Keratinocyte (primary cell): ENCODE measurements at regions not wholly inside any gene's neighbourhood (a gene's known extent, or its start where the extent isn't known, plus 50 kb on each side); places are given as distances from the start of the nearest gene placed in this dataset.
"Not testable (repeated sequence)": the region's sequence is repeated elsewhere in the genome, so short reads cannot be mapped to it uniquely, and the experiment has no call there.

Experiments
- DNase-seq: peaks from one replicate; pipeline ENCODE4 v3.0.0-alpha.2; 2011; ENCODE audit warnings: low read depth, missing footprints, low spot score
- FAIRE-seq: peaks from 2 replicates; lab custom pipeline; 2011; peaks lifted over from hg19 to GRCh38; lab: Jason Lieb, UNC
- H2AFZ ChIP-seq: 2 replicates; pipeline ENCODE4 v1.6.0; 2012; ENCODE audit warnings: low read length, control low read depth, inconsistent platforms; ENCODE audit not compliant: control insufficient read depth
- H3K27ac ChIP-seq: 2 replicates; pipeline ENCODE4 v1.5.1; 2011; ENCODE audit warnings: low read length; ENCODE audit not compliant: control insufficient read depth, insufficient read depth
- H3K27me3 ChIP-seq: 3 replicates; pipeline ENCODE4 v1.6.0; 2011; ENCODE audit warnings: low read length; ENCODE audit not compliant: control insufficient read depth, insufficient read depth; ENCODE audit errors: extremely low read depth
- H3K36me3 ChIP-seq, 2 experiments: 2 replicates in 1 of 2; 3 replicates in 1 of 2; pipeline ENCODE4 v1.5.1; 2011; ENCODE audit warnings: low read length in 2 of 2, mild to moderate bottlenecking in 1 of 2; ENCODE audit not compliant: control insufficient read depth in 2 of 2, insufficient read depth in 2 of 2; ENCODE audit errors: extremely low read depth in 1 of 2
- H3K4me1 ChIP-seq: 3 replicates; pipeline ENCODE4 v1.5.1; 2011; ENCODE audit warnings: low read length; ENCODE audit not compliant: control insufficient read depth, insufficient read depth; ENCODE audit errors: extremely low read depth
- H3K4me2 ChIP-seq: 3 replicates; pipeline ENCODE4 v1.6.0; 2011; ENCODE audit warnings: low read depth, low read length; ENCODE audit not compliant: control insufficient read depth, insufficient read depth; ENCODE audit errors: extremely low read depth
- H3K4me3 ChIP-seq, 3 experiments: fragments of 200-600 bp in 1 of 3; sonication (generic) in 1 of 3; 2 replicates in 2 of 3; 3 replicates in 1 of 3; pipeline ENCODE4 v1.5.1; 2011 to 2016; ENCODE audit warnings: low read length in 3 of 3, mild to moderate bottlenecking in 3 of 3, control low read depth in 2 of 3, inconsistent platforms in 1 of 3, low read depth in 1 of 3, mixed read lengths in 1 of 3, mixed run types in 1 of 3, moderate library complexity in 1 of 3; ENCODE audit not compliant: control insufficient read depth in 2 of 3, insufficient read depth in 2 of 3; ENCODE audit errors: extremely low read depth in 1 of 3
- H3K79me2 ChIP-seq: 2 replicates; pipeline ENCODE4 v1.6.0; 2012; ENCODE audit warnings: low read length; ENCODE audit not compliant: control insufficient read depth, insufficient read depth
- H3K9ac ChIP-seq: 3 replicates; pipeline ENCODE4 v1.6.0; 2011; ENCODE audit warnings: low read length; ENCODE audit not compliant: control insufficient read depth, insufficient read depth; ENCODE audit errors: extremely low read depth
- H3K9me1 ChIP-seq: 3 replicates; pipeline ENCODE4 v1.6.0; 2011; ENCODE audit warnings: low read length; ENCODE audit not compliant: control insufficient read depth, insufficient read depth; ENCODE audit errors: extremely low read depth
- H3K9me3 ChIP-seq: 2 replicates; pipeline ENCODE4 v1.5.1; 2012; ENCODE audit warnings: low read depth, low read length; ENCODE audit not compliant: control insufficient read depth
- H4K20me1 ChIP-seq: 3 replicates; pipeline ENCODE4 v1.6.0; 2011; ENCODE audit warnings: low read length; ENCODE audit not compliant: control insufficient read depth, insufficient read depth; ENCODE audit errors: extremely low read depth
- EZH2 ChIP-seq: IDR thresholded peaks from one replicate; pipeline ENCODE4 v1.6.1; 2012; ENCODE audit warnings: inconsistent platforms, mild to moderate bottlenecking, low read length, moderate library complexity
- dilution Hi-C: fragments of 300-500 bp; cut with MboI; formaldehyde crosslinking; loops from one replicate; pipeline ENCODE4 v1.7.0; 2020; ENCODE audit warnings: low sequenced_read_pairs; ENCODE audit not compliant: extremely low pct_ligation_motif_present
- TF ChIP-seq, protein P1 (sequence below), 3 experiments: IDR thresholded peaks in 1 of 3; conservative IDR thresholded peaks in 1 of 3; optimal IDR thresholded peaks in 1 of 3; 2 replicates in 2 of 3; 3 replicates in 1 of 3; pipeline versions ENCODE3 to v1.5.1; 2011; ENCODE audit warnings: low read length in 3 of 3, mild to moderate bottlenecking in 3 of 3, moderate library complexity in 2 of 3, control low read depth in 1 of 3, inconsistent platforms in 1 of 3; ENCODE audit not compliant: insufficient read depth in 2 of 3; ENCODE audit errors: extremely low read depth in 1 of 3

GRCh38 chr6:78799682-78800081 lies 67.7 kb upstream of the IRAK1BP1 start:
- Histone ChIP-seq H3K36me3 (no peaks in the 10 kb centered on the region), H3K27ac (no peak overlapping the region), H4K20me1 (no peaks in the 10 kb centered on the region), H3K4me2 (no peak overlapping the region), H3K27me3 (no peaks in the 10 kb centered on the region), H2AFZ (no peak overlapping the region), H3K4me1 (no peaks in the 10 kb centered on the region), H3K4me3 (no peak overlapping the region), H3K79me2 (no peaks in the 10 kb centered on the region), H3K9ac (no peak overlapping the region), H3K9me3 (no peaks in the 10 kb centered on the region), H3K9me1 (no peaks in the 10 kb centered on the region)
- FAIRE-seq (no peak), DNase-seq (no peak)
- TF ChIP-seq, protein P1, sequence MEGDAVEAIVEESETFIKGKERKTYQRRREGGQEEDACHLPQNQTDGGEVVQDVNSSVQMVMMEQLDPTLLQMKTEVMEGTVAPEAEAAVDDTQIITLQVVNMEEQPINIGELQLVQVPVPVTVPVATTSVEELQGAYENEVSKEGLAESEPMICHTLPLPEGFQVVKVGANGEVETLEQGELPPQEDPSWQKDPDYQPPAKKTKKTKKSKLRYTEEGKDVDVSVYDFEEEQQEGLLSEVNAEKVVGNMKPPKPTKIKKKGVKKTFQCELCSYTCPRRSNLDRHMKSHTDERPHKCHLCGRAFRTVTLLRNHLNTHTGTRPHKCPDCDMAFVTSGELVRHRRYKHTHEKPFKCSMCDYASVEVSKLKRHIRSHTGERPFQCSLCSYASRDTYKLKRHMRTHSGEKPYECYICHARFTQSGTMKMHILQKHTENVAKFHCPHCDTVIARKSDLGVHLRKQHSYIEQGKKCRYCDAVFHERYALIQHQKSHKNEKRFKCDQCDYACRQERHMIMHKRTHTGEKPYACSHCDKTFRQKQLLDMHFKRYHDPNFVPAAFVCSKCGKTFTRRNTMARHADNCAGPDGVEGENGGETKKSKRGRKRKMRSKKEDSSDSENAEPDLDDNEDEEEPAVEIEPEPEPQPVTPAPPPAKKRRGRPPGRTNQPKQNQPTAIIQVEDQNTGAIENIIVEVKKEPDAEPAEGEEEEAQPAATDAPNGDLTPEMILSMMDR (optimal IDR thresholded peaks at IDR 0.05 in 1 of 3, IDR thresholded peaks at IDR 0.05 in 1 of 3, conservative IDR thresholded peaks at IDR 0.05 in 1 of 3; ENCODE audit: extremely low read depth in 1 of 3, insufficient read depth in 2 of 3, low read length in 3 of 3), result no peak
- no peak for TF ChIP-seq EZH2
- dilution Hi-C loops, result no loop called here

DNA sequence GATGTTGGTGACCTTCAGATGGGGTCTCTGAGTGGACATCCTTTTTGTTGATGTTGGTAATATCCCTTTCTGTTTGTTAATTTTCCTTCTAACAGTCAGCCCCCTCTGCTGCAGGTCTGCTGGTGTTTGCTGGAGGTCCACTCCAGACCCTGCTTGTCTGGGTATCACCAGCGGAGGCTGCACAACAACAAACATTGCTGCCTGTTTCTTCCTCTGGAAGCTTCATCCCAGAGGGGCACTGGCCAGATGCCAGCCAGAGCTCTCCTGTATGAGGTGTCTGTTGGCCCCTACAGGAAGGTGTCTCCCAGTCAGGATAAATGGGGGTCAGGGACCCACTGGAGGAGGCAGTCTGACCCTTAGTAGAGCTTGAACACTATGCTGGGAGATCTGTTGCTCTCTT lies 60.6 kb upstream of the IRAK1BP1 start:
- H3K4me2 ChIP-seq, H4K20me1 ChIP-seq, H3K9me3 ChIP-seq, H3K79me2 ChIP-seq, H3K36me3 ChIP-seq, H3K9ac ChIP-seq, dilution Hi-C loops, FAIRE-seq, H3K9me1 ChIP-seq, H2AFZ ChIP-seq, DNase-seq, H3K4me3 ChIP-seq, H3K27me3 ChIP-seq, H3K27ac ChIP-seq: not testable (repeated sequence)
- peaks cover 21% of the 10 kb centered on the region for H3K4me1 ChIP-seq

DNA sequence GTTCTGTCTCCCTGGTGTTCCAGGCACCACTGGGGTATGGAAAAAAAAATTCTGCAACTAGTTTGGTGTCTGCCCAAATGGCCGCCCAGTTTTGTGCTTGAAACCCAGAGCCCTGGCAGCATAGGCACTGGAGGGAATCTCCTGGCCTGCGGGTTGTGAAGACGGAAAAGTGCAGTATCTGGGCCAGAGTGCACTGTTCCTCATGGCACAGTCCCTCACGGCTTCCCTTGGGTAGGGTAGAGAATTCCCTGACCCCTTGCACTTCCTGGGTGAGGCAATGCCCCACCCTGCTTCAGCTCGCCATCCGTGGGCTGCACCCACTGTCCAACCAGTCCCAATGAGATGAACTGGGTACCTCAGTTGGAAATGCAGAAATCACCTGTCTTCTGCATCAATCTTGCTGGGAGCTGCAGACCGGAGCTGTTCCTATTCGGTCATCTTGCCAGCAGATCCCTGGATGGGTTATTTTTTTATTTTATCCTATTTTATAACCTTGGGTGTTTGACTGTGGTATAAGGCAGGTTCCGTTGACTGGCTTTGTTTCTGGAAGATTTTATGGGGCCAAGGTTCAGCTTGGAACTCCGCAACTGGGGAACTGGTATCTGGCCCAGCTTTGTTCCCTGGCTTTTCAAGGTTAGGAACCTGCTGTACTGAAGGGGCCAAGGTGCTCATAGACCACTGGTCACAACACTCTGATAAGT lies 59.5 kb upstream of the IRAK1BP1 start:
- H3K4me2 ChIP-seq, H3K9me1 ChIP-seq, H3K4me3 ChIP-seq, H3K9me3 ChIP-seq, H3K9ac ChIP-seq, H3K27me3 ChIP-seq, dilution Hi-C loops, FAIRE-seq, DNase-seq, H3K27ac ChIP-seq, H4K20me1 ChIP-seq, H2AFZ ChIP-seq, H3K36me3 ChIP-seq, H3K79me2 ChIP-seq: not testable (repeated sequence)
- H3K4me1 ChIP-seq, result peaks cover 21% of the 10 kb centered on the region
